ENCODE measurements at regions not wholly inside any gene's neighbourhood (a gene's known extent, or its start where the extent isn't known, plus 50 kb on each side); places are given as distances from the start of the nearest gene placed in this dataset.

DNA sequence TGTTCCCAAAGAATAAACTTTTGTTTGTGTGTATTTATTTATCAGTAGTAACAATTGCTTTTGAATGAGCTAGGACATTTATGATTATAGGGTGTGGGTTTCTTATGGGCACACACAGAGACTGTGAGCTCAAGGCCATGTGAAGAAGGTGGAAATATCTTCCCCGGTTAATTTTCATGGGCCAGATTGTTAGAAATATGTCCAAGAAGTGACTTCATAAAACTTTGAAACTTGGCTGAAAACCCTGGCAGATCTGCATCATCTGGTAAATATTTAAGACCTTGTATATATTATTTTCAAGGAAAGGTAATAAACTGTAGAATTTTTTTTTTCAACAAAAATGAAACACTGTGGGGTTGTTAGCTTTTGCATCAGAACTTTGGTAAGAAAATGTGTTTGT is 53.5 kb upstream of the RNU6-8 start:
- Mint-ChIP-seq H3K27me3 (ENCODE audit: low read depth) (no peaks in the 10 kb centered on the region), H3K27ac (no peak overlapping the region), H3K36me3 (ENCODE audit: insufficient read depth in 1 of 3, low read depth in 3 of 3) (no peaks in the 10 kb centered on the region), H3K4me3 (no peak overlapping the region), H3K4me1 (peaks cover 10 to 13% of the 10 kb centered on the region in 2 experiments), H3K9me3 (no peaks in the 10 kb centered on the region)
- TF ChIP-seq, protein P1, sequence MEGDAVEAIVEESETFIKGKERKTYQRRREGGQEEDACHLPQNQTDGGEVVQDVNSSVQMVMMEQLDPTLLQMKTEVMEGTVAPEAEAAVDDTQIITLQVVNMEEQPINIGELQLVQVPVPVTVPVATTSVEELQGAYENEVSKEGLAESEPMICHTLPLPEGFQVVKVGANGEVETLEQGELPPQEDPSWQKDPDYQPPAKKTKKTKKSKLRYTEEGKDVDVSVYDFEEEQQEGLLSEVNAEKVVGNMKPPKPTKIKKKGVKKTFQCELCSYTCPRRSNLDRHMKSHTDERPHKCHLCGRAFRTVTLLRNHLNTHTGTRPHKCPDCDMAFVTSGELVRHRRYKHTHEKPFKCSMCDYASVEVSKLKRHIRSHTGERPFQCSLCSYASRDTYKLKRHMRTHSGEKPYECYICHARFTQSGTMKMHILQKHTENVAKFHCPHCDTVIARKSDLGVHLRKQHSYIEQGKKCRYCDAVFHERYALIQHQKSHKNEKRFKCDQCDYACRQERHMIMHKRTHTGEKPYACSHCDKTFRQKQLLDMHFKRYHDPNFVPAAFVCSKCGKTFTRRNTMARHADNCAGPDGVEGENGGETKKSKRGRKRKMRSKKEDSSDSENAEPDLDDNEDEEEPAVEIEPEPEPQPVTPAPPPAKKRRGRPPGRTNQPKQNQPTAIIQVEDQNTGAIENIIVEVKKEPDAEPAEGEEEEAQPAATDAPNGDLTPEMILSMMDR (conservative IDR thresholded peaks at IDR 0.05), result no peak
- Histone ChIP-seq H3K4me2 (ENCODE audit: insufficient read depth, insufficient read length, low read length) (no peak overlapping the region), H3K9me3 (ENCODE audit: control insufficient read depth, low read depth, low read length) (no peaks in the 10 kb centered on the region), H4K20me1 (ENCODE audit: control insufficient read depth, insufficient read depth, insufficient read length) (no peaks in the 10 kb centered on the region), H3K23me2 (ENCODE audit: insufficient read length, low read depth, low read length, poor library complexity, severe bottlenecking) (no peaks in the 10 kb centered on the region), H3K27ac (ENCODE audit: insufficient read length, low read depth, low read length) (no peak overlapping the region), H3K56ac (ENCODE audit: insufficient read length, low read depth, low read length) (no peak overlapping the region), H2BK5ac (ENCODE audit: insufficient read length, low read length) (no peak overlapping the region), H2AFZ (ENCODE audit: low read length) (no peak overlapping the region), H3K79me2 (ENCODE audit: insufficient read depth, low read length) (no peaks in the 10 kb centered on the region), H3K79me1 (ENCODE audit: insufficient read depth, low read depth, low read length, poor library complexity, severe bottlenecking) (no peaks in the 10 kb centered on the region), H3K23ac (ENCODE audit: insufficient read length, low read depth, low read length) (no peak overlapping the region), H3K4me1 (ENCODE audit: insufficient read depth, low read length) (peaks cover 4% of the 10 kb centered on the region; the same call in 1 of the 2 replicates), H3K9ac (ENCODE audit: extremely low read depth, insufficient read length, low read length) (no peak overlapping the region), H2BK20ac (ENCODE audit: low read depth, low read length, poor library complexity, severe bottlenecking) (no peak overlapping the region), H4K8ac (replicated peaks; ENCODE audit: insufficient read length, low read depth, low read length) (no peak overlapping the region), H3K27me3 (ENCODE audit: insufficient read depth, low read length) (no peaks in the 10 kb centered on the region), H4K5ac (ENCODE audit: insufficient read length, low read depth, low read length) (no peak overlapping the region), H3K4ac (ENCODE audit: low read depth, low read length) (no peak overlapping the region), H4K91ac (ENCODE audit: insufficient read length, low read depth, low read length) (no peak overlapping the region), H3K18ac (ENCODE audit: insufficient read length, low read depth, low read length) (no peak overlapping the region), H3T11ph (ENCODE audit: low read length) (no peak overlapping the region), H2BK15ac (ENCODE audit: low read depth, low read length) (no peak overlapping the region), H2BK120ac (ENCODE audit: low read depth, low read length, poor library complexity, severe bottlenecking) (no peak overlapping the region), H3K14ac (ENCODE audit: insufficient read depth, low read length) (no peak overlapping the region), H2AK5ac (ENCODE audit: insufficient read length, low read length) (no peak overlapping the region), H2BK12ac (ENCODE audit: insufficient read length, low read depth, low read length) (no peak overlapping the region)
- no CpG with 5 or more reads among the region's 1 CpG for WGBS (ENCODE audit: extremely low coverage, insufficient read length, low lambda C conversion rate)
- DNase-seq, result no peak
